ENCODE measurements at regions not wholly inside any gene's neighbourhood (a gene's known extent, or its start where the extent isn't known, plus 50 kb on each side); places are given as distances from the start of the nearest gene placed in this dataset.
"Not testable (repeated sequence)": the region's sequence is repeated elsewhere in the genome, so short reads cannot be mapped to it uniquely, and the experiment has no call there.

GRCh38 chr16:52386694-52387093 is 160.2 kb downstream of the TOX3 start:
- DNase-seq (ENCODE audit: low spot score), result no peak

- DNase-seq (ENCODE audit: low spot score), result no peak
Measured at GRCh38 chr16:52384378-52384777, 162.6 kb downstream of the TOX3 start.

- DNase-seq (ENCODE audit: low spot score), result no peak
Measured at GRCh38 chr16:52383640-52384292, 163.2 kb downstream of the TOX3 start.

GRCh38 chr16:52383119-52383518 is 163.8 kb downstream of the TOX3 start:
- no peak for DNase-seq (ENCODE audit: low spot score)

- no peak for DNase-seq (ENCODE audit: low spot score)
Measured at GRCh38 chr16:52379551-52379950, 167.4 kb downstream of the TOX3 start.

GRCh38 chr16:52376676-52377280 is 170.2 kb downstream of the TOX3 start:
- no peak for DNase-seq (ENCODE audit: low spot score)

GRCh38 chr16:52372313-52372712 is 174.6 kb downstream of the TOX3 start:
- DNase-seq (ENCODE audit: low spot score), result no peak

GRCh38 chr16:52368859-52369258 is 178.1 kb downstream of the TOX3 start:
- DNase-seq (ENCODE audit: low spot score), result no peak

- DNase-seq (ENCODE audit: low spot score), result no peak
Measured at GRCh38 chr16:52367821-52368220, 179.1 kb downstream of the TOX3 start.

- no peak for DNase-seq (ENCODE audit: low spot score)
Measured at GRCh38 chr16:52366983-52367382, 180.0 kb downstream of the TOX3 start.

GRCh38 chr16:52364500-52364899 is 182.4 kb downstream of the TOX3 start:
- no peak for DNase-seq (ENCODE audit: low spot score)

GRCh38 chr16:52363082-52363481 is 183.9 kb downstream of the TOX3 start:
- no peak for DNase-seq (ENCODE audit: low spot score)

- DNase-seq (ENCODE audit: low spot score), result no peak
Measured at GRCh38 chr16:52357711-52358110, 189.2 kb downstream of the TOX3 start.

GRCh38 chr16:52353249-52353648 is 193.7 kb downstream of the TOX3 start:
- DNase-seq (ENCODE audit: low spot score), result no peak

- no peak for DNase-seq (ENCODE audit: low spot score)
Measured at GRCh38 chr16:52351451-52351850, 195.5 kb downstream of the TOX3 start.

- no peak for DNase-seq (ENCODE audit: low spot score)
Measured at GRCh38 chr16:52350031-52350642, 196.8 kb downstream of the TOX3 start.

GRCh38 chr16:52346709-52347108 is 200.2 kb downstream of the TOX3 start:
- no peak for DNase-seq (ENCODE audit: low spot score)

- not testable (repeated sequence) for DNase-seq (ENCODE audit: low spot score)
Measured at GRCh38 chr16:52333673-52334072, 213.3 kb downstream of the TOX3 start.

GRCh38 chr16:52320930-52321439 is 226.0 kb downstream of the TOX3 start:
- no peak for DNase-seq (ENCODE audit: low spot score)

- no peak for DNase-seq (ENCODE audit: low spot score)
Measured at GRCh38 chr16:52318302-52319009, 228.5 kb downstream of the TOX3 start.

GRCh38 chr16:52316241-52316640 is 230.7 kb downstream of the TOX3 start:
- no peak for DNase-seq (ENCODE audit: low spot score)

- DNase-seq (ENCODE audit: low spot score), result no peak
Measured at GRCh38 chr16:52312716-52313115, 234.2 kb downstream of the TOX3 start.
